HEK293T (cell line): ENCODE measurements at regions not wholly inside any gene's neighbourhood (a gene's known extent, or its start where the extent isn't known, plus 50 kb on each side); places are given as distances from the start of the nearest gene placed in this dataset.

Experiments used
- SP1 ChIP-seq: fragments of 450-650 bp; IDR thresholded peaks from 2 replicates; pipeline ENCODE4 v1.6.1; 2017
- SUZ12 ChIP-seq: fragments of 450-650 bp; IDR thresholded peaks from 2 replicates; pipeline ENCODE4 v1.6.1; 2016; ENCODE audit warnings: mild to moderate bottlenecking
- TF ChIP-seq, protein P1 (sequence below): fragments of 450-650 bp; IDR thresholded peaks from 2 replicates; pipeline ENCODE4 v1.6.1; 2016

DNA sequence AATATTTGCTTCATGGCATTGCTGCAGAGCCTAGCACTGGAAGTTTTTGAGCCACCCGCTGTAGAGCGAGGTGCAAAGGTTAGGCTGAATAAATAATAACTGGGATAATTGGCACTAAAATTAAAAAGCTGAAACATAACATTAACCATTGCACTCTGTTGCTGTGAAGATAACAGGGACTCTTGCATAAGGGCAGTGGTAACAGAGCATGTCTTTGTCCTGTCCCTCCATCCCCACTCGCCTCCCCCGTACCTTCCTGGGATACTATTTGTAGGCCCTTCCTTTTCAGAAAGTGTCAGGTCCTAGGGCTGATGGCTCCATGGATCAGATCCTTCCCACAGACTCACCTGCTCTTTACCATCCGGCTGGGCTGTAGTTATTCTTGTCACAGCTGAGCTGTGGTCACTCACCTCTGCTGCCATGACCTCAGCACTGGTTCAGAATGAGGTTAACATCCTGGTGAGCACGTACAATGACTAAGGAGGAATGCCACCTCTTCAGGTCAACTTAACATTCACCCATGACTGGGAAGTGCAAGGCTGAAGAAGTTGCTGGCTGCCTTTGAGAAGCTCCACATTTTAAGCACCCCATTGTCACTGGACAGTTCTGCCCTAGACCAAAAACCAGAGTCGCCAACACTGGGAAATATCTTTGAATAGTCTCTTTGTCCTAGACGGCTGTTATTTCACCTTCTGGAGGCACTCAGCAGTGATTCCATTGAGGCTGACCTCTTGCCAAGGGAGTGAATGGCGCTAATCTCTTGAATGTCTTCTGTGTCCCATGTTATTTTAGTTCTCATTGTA, 103.2 kb upstream of the KIRREL3 start:
- TF ChIP-seq SP1: no peak
- no peak for TF ChIP-seq SUZ12
- TF ChIP-seq, protein P1, sequence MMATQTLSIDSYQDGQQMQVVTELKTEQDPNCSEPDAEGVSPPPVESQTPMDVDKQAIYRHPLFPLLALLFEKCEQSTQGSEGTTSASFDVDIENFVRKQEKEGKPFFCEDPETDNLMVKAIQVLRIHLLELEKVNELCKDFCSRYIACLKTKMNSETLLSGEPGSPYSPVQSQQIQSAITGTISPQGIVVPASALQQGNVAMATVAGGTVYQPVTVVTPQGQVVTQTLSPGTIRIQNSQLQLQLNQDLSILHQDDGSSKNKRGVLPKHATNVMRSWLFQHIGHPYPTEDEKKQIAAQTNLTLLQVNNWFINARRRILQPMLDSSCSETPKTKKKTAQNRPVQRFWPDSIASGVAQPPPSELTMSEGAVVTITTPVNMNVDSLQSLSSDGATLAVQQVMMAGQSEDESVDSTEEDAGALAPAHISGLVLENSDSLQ: no peak
